Pancreas (tissue), 10 donors: ENCODE measurements at regions not wholly inside any gene's neighbourhood (a gene's known extent, or its start where the extent isn't known, plus 50 kb on each side); places are given as distances from the start of the nearest gene placed in this dataset.

Experiments used
- ATAC-seq, 4 donors: fragments of 200-7000 bp; cut with Tn5 transposase; one replicate each; pipeline versions ENCODE4 v1.8.0 to v1.9.1; 2020; ENCODE audit warnings: mild to moderate bottlenecking in 4 of 4, moderate library complexity in 4 of 4
- DNase-seq, 6 donors: peaks; one replicate each; pipeline ENCODE4 v3.0.0-alpha.2; 2020
- FAIRE-seq: peaks from 2 replicates; lab custom pipeline; 2012; peaks lifted over from hg19 to GRCh38; lab: Jason Lieb, UNC
- H3K27ac ChIP-seq, 4 donors: fragments of 200-600 bp; sonication (generic); 1 replicate in 3 of 4; 2 replicates in 1 of 4; pipeline versions ENCODE4 v1.5.0 to v1.8.0; 2020
- H3K27me3 ChIP-seq, 4 donors: fragments of 200-600 bp; one replicate each; pipeline ENCODE4 v1.8.0; 2021
- H3K36me3 ChIP-seq, 3 donors: fragments of 200-600 bp; sonication (generic) in 1 of 3; one replicate each; pipeline versions ENCODE4 v1.5.0 to v1.8.0; 2020 to 2021
- H3K4me1 ChIP-seq, 3 donors: fragments of 200-600 bp; one replicate each; pipeline ENCODE4 v1.8.0; 2021
- H3K4me3 ChIP-seq, 4 donors: fragments of 200-600 bp; sonication (generic) in 2 of 4; one replicate each; pipeline versions ENCODE4 v1.5.0 to v1.8.0; 2020 to 2021
- H3K9me3 ChIP-seq, 4 donors: fragments of 200-600 bp; one replicate each; pipeline ENCODE4 v1.8.0; 2021
- CTCF ChIP-seq, 4 donors: fragments of 200-600 bp; sonication (generic) in 3 of 4; IDR thresholded peaks; one replicate each; pipeline versions ENCODE4 v1.5.0 to v1.8.0; 2021; ENCODE audit warnings: antibody characterized with exemption in 4 of 4
- WGBS, 2 donors: extraction: QIAGEN DNeasy Blood & Tissue Kit; methylation state at CpG; one replicate each; pipeline ENCODE4 v1.1.7; 2013; 5-methylcytosine and 5-hydroxymethylcytosine counted together
- intact Hi-C, 3 donors: fragments of 100-400 bp; cut with DNase I; formaldehyde crosslinking; loops; one replicate each; pipeline versions ENCODE4 v1.11.1 to v1.14.2; 2022
- donor health status: healthy with polysubstance abuse.
- donor health status: DM: no; HTN: no; CAD: no; lungs with moderate emphysema.
- donor health status: DM: no; HTN: no; CAD: no.
- donor health status: control.
- donor health status: control.
- donor health status: Bipolar disorder and iron deficiency.
- donor health status: DM: yes; HTN: yes; CAD: no.
- donor health status: DM: no; HTN: no; CAD: no.
- donor health status: DM: no; HTN: no; CAD: no.
- donor health status: DM: yes; HTN: yes; CAD: no.

GRCh38 chr4:81971061-81971460, 402.7 kb downstream of the HNRNPD start:
- no peak for TF ChIP-seq CTCF (IDR thresholded peaks at IDR 0.05)
- ATAC-seq (no peak), FAIRE-seq (no peak), DNase-seq (no peak)
- 45 to 70% methylated on average over 1 of the region's 1 CpG for WGBS, 2 donors
- Histone ChIP-seq H3K36me3 (no peaks in the 10 kb centered on the region), H3K4me3 (no peak overlapping the region), H3K9me3 (no peaks in the 10 kb centered on the region), H3K27ac (no peak overlapping the region), H3K27me3 (no peaks in the 10 kb centered on the region), H3K4me1 (no peaks in the 10 kb centered on the region)
- intact Hi-C loops: no loop called here

GRCh38 chr4:81970454-81970853, 403.3 kb downstream of the HNRNPD start:
- Histone ChIP-seq H3K9me3 (no peaks in the 10 kb centered on the region), H3K4me3 (no peak overlapping the region), H3K4me1 (no peaks in the 10 kb centered on the region), H3K27ac (no peak overlapping the region), H3K36me3 (no peaks in the 10 kb centered on the region), H3K27me3 (no peaks in the 10 kb centered on the region)
- no peak for DNase-seq
- no peak for ATAC-seq
- intact Hi-C loops: no loop called here
- 95 to 100% methylated on average over 1 of the region's 1 CpG for WGBS, 2 donors
- FAIRE-seq: no peak
- no peak for TF ChIP-seq CTCF (IDR thresholded peaks at IDR 0.05)

GRCh38 chr4:81966676-81967075, 407.1 kb downstream of the HNRNPD start:
- DNase-seq (no peak), ATAC-seq (no peak), FAIRE-seq (no peak)
- Histone ChIP-seq H3K4me1 (no peaks in the 10 kb centered on the region), H3K27ac (no peak overlapping the region), H3K27me3 (no peaks in the 10 kb centered on the region), H3K9me3 (no peaks in the 10 kb centered on the region), H3K4me3 (no peak overlapping the region), H3K36me3 (no peaks in the 10 kb centered on the region)
- 53 to 58% methylated on average over 2 of the region's 2 CpGs for WGBS, 2 donors
- intact Hi-C loops: no loop called here
- no peak for TF ChIP-seq CTCF (IDR thresholded peaks at IDR 0.05)

- no peaks in the 10 kb centered on the region for H3K4me1 ChIP-seq
These were observed 407.9 kb downstream of the HNRNPD start for GRCh38 chr4:81965911-81966310.

GRCh38 chr4:81965454-81965853, 408.3 kb downstream of the HNRNPD start:
- no peak for TF ChIP-seq CTCF (IDR thresholded peaks at IDR 0.05)
- no peak overlapping the region for H3K27ac ChIP-seq
- intact Hi-C loops: no loop called here
- no peaks in the 10 kb centered on the region for H3K27me3 ChIP-seq
- no peaks in the 10 kb centered on the region for H3K4me1 ChIP-seq
- no peaks in the 10 kb centered on the region for H3K36me3 ChIP-seq
- H3K9me3 ChIP-seq: no peaks in the 10 kb centered on the region
- DNase-seq: no peak
- FAIRE-seq: no peak
- ATAC-seq: no peak
- no peak overlapping the region for H3K4me3 ChIP-seq
- 48 to 57% methylated on average over 1 of the region's 1 CpG for WGBS, 2 donors

More at GRCh38 chr4:81965911-81966310, 407.9 kb downstream of the HNRNPD start:
- Histone ChIP-seq H3K4me3 (no peak overlapping the region), H3K9me3 (no peaks in the 10 kb centered on the region), H3K27me3 (no peaks in the 10 kb centered on the region), H3K27ac (no peak overlapping the region), H3K36me3 (no peaks in the 10 kb centered on the region)
- no peak for ATAC-seq
- no peak for FAIRE-seq
- WGBS, 2 donors: 61 to 75% methylated on average over 5 of the region's 5 CpGs
- intact Hi-C loops: no loop called here
- no peak for TF ChIP-seq CTCF (IDR thresholded peaks at IDR 0.05)
- no peak for DNase-seq
